ENCODE measurements at regions not wholly inside any gene's neighbourhood (a gene's known extent, or its start where the extent isn't known, plus 50 kb on each side); places are given as distances from the start of the nearest gene placed in this dataset.

- Histone ChIP-seq H3K9me3 (replicated peaks) (peaks cover 38% of the 10 kb centered on the region), H3K27ac (replicated peaks) (no peak overlapping the region), H3K4me1 (no peaks in the 10 kb centered on the region), H3K27me3 (ENCODE audit: low read depth) (no peaks in the 10 kb centered on the region), H3K36me3 (no peaks in the 10 kb centered on the region), H3K4me3 (no peak overlapping the region)
- no peak for TF ChIP-seq CTCF (IDR thresholded peaks at IDR 0.05; ENCODE audit: borderline replicate concordance)
- no peak for DNase-seq
- intact Hi-C loops (cut with micrococcal nuclease), result no loop called here
Measured at GRCh38 chr13:103546271-103546670, 480.1 kb upstream of the SLC10A2 start.

GRCh38 chr13:103542648-103543047 is 476.4 kb upstream of the SLC10A2 start:
- H3K27ac ChIP-seq (replicated peaks), result no peak overlapping the region
- peaks cover 34% of the 10 kb centered on the region for H3K9me3 ChIP-seq (replicated peaks)
- TF ChIP-seq CTCF (IDR thresholded peaks at IDR 0.05; ENCODE audit: borderline replicate concordance), result no peak
- intact Hi-C loops (cut with micrococcal nuclease), result no loop called here
- DNase-seq, result no peak
- H3K27me3 ChIP-seq (ENCODE audit: low read depth), result no peaks in the 10 kb centered on the region
- no peak overlapping the region for H3K4me3 ChIP-seq
- no peaks in the 10 kb centered on the region for H3K4me1 ChIP-seq
- H3K36me3 ChIP-seq, result no peaks in the 10 kb centered on the region

- TF ChIP-seq CTCF (IDR thresholded peaks at IDR 0.05; ENCODE audit: borderline replicate concordance), result no peak
- Histone ChIP-seq H3K36me3 (no peaks in the 10 kb centered on the region), H3K9me3 (replicated peaks) (peaks cover 30% of the 10 kb centered on the region), H3K27ac (replicated peaks) (no peak overlapping the region), H3K4me1 (no peaks in the 10 kb centered on the region), H3K27me3 (ENCODE audit: low read depth) (no peaks in the 10 kb centered on the region), H3K4me3 (no peak overlapping the region)
- intact Hi-C loops (cut with micrococcal nuclease), result no loop called here
- no peak for DNase-seq
Measured at GRCh38 chr13:103540382-103540765, 474.2 kb upstream of the SLC10A2 start.

GRCh38 chr13:103539721-103540381 is 473.6 kb upstream of the SLC10A2 start:
- Histone ChIP-seq H3K27me3 (ENCODE audit: low read depth) (no peaks in the 10 kb centered on the region), H3K27ac (replicated peaks) (no peak overlapping the region), H3K9me3 (replicated peaks) (peaks cover 25% of the 10 kb centered on the region), H3K36me3 (no peaks in the 10 kb centered on the region), H3K4me3 (no peak overlapping the region), H3K4me1 (no peaks in the 10 kb centered on the region)
- DNase-seq, result no peak
- intact Hi-C loops (cut with micrococcal nuclease), result no loop called here
- TF ChIP-seq CTCF (IDR thresholded peaks at IDR 0.05; ENCODE audit: borderline replicate concordance), result no peak

- intact Hi-C loops (cut with micrococcal nuclease), result no loop called here
- H3K36me3 ChIP-seq, result no peaks in the 10 kb centered on the region
- DNase-seq, result peak; percentile 20
Measured at GRCh38 chr13:103539265-103539664, 473.0 kb upstream of the SLC10A2 start.

More at GRCh38 chr13:103539265-103539664, 473.0 kb upstream of the SLC10A2 start:
- Histone ChIP-seq H3K9me3 (replicated peaks) (peaks cover 20% of the 10 kb centered on the region), H3K4me1 (no peaks in the 10 kb centered on the region), H3K27me3 (ENCODE audit: low read depth) (no peaks in the 10 kb centered on the region), H3K27ac (replicated peaks) (no peak overlapping the region), H3K4me3 (no peak overlapping the region)
- peak; percentile 28 for TF ChIP-seq CTCF (IDR thresholded peaks at IDR 0.05; ENCODE audit: borderline replicate concordance)
